GM19372 (cell line): ENCODE measurements at regions not wholly inside any gene's neighbourhood (a gene's known extent, or its start where the extent isn't known, plus 50 kb on each side); places are given as distances from the start of the nearest gene placed in this dataset.
"Not testable (repeated sequence)": the region's sequence is repeated elsewhere in the genome, so short reads cannot be mapped to it uniquely, and the experiment has no call there.

Experiments used
- ATAC-seq: cut with Tn5 transposase; IDR thresholded peaks from one replicate; pipeline ENCODE4 v1.9.1; 2021; ENCODE audit warnings: mild to moderate bottlenecking, low read depth, moderate library complexity; ENCODE audit not compliant: unreplicated experiment

DNA sequence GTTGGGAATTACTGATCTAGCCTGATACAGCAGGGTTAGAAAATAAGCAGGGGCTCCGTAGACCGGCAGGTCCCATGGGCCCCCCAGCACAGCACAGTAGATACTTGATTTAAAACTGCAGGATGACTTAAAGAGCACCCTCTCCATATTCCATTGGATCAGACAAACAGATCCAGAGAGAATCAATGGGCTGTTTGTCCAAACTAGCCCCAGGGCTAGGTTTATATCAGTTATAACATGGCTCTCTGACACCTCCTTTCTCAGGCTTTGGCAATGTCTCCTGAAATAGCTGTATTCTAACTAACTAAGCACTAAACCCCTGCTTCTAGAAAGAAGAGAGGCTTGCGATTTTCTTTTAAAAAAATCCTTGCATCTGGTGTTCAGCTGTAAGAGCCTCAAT is 100.4 kb upstream of the GALNT18 start:
- no peak for ATAC-seq

DNA sequence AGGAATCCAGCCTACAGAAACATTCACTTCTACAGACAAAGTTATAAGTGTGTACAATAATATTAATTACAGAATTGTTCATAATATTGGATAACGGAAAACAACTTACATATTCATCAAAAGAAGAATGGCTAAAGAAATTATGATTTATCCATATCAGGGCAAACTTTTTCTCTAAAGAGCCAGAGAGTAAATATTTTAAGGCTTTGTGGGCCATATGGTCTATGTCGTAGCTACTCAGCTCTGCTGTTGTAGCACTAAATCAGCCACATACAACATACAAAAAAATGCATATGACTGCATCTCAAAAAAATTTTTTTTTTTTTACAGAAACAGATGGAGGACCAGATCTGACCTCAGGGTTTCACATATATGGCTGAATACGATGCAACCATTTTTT is 96.7 kb upstream of the GALNT18 start:
- no peak for ATAC-seq

DNA sequence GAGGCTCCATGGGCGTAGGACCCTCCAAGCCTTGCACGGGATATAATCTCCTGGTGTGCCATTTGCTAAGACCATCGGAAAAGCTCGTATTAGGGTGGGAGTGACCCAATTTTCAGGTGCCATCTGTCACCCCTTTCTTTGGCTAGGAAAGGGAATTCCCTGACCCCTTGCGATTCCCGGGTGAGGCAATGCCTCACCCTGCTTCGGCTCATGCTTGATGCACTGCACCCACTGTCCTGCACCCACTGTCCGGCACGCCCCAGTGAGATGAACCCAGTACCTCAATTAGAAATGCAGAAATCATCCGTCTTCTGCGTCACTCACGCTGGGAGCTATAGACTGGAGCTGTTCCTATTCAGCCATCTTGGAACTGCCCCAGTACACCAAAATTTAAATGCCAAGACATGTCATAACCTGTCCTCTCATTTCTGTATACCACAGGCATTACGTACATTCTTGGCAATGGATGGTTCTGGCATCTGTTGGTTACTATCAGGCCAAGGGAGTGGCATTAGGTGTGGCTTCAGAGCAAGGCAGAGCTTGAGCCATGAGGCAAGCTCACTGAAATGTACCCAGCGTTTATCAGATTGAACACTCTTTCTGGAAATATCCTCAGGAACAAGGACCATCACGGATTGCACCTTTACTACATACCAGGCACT is 95.4 kb upstream of the GALNT18 start:
- no peak for ATAC-seq

GRCh38 chr11:11715075-11715474 is 93.3 kb upstream of the GALNT18 start:
- ATAC-seq: not testable (repeated sequence)

DNA sequence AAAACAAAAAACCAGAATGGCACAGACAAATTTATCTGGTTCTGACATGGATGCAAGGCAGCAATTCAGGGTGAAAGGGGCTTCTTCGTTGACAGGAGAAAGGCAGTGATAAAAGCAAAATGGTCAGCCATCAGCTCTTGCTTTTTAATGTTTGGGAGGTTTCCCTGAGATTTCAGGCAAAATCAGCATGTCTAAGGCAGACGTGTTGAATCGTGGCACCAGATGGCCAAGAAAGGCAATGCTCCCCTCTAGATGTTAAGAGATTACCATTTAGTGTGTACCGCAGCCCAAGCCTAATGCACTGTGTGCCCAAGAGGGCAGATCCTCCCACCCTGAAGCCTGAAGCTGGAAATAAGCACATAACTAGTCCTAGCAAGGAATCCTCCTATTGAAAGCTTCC is 88.8 kb upstream of the GALNT18 start:
- ATAC-seq: no peak

DNA sequence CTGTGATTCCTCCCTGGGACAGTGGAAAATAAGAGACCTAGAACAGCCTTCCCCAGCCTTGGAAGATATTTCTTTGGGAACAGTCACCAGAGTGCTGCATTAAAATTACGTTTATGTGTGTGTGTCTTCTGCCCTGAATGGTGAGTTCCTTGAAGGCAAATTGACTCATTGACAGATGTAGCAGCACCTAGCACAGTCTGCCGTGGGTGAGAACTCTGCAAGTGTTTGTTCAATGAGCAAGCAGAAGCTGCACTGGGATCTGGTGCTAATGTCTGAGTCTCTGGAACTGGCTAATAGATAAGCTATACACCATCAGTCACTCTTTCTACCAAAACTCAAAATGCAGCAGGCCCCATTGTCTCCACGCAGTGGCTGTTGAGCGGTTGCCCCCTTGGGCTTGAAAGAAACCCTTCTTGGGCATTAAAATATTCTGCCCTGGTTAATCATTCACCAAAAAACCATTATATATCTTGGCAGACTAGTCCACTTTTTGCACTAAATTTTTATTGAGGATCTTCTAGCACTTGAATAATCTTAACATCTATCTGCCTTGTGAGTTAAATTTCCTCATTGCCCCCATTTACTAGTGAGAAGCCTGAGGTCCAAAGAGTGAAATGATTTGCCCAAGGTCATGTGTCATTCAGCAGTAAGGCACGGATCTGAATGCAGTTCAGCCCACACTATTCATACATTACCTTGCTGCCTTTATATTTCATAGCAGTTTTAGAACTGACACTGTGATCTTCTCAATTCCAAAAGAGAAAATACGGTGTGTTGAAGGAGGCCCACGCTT is 87.8 kb upstream of the GALNT18 start:
- ATAC-seq: no peak

DNA sequence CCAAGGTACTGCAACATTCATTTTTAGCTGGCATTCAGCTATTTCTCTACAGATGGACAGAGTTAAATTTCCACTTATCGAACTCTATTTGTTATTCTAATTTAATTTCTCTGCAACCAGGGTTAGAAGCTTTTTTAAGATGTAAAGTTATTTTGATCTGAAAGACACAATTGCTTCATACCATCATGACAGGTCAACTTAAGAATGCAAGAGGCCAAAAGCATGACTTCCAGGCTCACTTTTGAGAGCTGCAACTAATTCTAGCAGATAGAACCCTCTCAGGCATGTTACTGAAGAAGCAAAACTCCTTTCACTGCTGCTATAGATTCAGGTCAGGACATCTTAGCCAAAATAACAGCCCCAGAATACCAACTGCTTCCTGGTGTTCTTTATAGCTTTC is 86.5 kb upstream of the GALNT18 start:
- ATAC-seq: no peak

DNA sequence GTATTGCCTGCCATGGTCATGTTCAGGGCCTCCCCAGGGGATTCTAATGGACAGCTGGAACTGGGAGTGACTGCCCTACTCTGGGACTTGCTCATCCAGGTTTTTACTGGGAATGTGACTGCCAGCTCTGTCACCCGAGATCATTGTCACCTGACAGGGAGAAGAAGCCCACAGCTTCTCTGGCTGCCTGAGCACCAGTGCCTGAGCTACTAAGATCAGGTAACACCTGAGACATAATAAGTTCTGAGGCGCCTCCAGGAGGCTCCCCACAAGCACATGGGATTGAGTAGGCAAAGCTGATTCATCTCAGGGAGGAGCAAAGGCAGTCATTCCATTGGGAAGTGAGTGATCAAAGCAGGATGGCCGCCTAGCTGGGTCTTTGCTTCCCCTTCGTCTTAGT is 84.2 kb upstream of the GALNT18 start:
- no peak for ATAC-seq

GRCh38 chr11:11703885-11704284 is 82.1 kb upstream of the GALNT18 start:
- no peak for ATAC-seq

GRCh38 chr11:11701070-11701469 is 79.3 kb upstream of the GALNT18 start:
- no peak for ATAC-seq

GRCh38 chr11:11697796-11698195 is 76.0 kb upstream of the GALNT18 start:
- no peak for ATAC-seq

DNA sequence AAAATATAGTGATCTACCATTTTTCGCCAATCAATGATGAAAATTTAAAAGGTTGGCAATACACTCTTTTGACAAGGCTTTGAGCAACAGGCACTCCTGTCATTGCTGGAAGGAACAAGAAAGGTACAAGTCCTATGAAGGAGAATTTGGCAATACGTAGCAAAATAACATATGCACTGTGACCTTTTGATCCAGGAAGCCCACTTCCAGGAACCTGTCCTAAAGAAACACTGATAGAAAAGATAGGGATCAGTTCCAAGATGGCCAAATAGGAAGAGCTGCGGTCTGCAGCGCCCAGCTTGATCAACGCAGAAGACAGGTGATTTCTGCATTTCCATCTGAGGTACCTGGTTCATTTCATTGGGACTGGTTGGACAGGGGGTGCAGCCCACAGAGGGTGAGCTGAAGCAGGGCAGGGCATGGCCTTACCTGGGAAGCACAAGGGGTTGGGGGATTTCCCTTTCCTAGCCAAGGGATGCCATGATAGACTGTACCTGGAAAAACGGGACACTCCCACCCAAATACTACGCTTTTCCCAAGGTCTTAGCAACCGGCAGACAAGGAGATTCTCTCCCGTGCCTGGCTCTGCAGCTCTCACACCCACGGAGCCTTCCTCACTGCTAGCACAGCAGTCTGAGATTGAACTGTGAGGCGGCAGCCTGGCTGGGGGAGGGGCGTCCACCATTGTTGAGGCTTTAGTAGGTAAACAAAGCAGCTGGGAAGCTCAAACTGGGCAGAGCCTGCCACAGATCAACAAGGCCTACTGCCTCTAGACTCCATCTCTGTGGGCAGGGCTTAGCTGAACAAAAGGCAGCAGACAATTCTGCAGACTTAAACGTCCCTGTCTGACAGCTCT is 69.7 kb upstream of the GALNT18 start:
- ATAC-seq: no peak

GRCh38 chr11:11681536-11681935 is 59.7 kb upstream of the GALNT18 start:
- no peak for ATAC-seq

- ATAC-seq: no peak
Observed at GRCh38 chr11:11677672-11678356, 56.0 kb upstream of the GALNT18 start.

GRCh38 chr11:11675671-11676181 is 53.9 kb upstream of the GALNT18 start:
- ATAC-seq: no peak

DNA sequence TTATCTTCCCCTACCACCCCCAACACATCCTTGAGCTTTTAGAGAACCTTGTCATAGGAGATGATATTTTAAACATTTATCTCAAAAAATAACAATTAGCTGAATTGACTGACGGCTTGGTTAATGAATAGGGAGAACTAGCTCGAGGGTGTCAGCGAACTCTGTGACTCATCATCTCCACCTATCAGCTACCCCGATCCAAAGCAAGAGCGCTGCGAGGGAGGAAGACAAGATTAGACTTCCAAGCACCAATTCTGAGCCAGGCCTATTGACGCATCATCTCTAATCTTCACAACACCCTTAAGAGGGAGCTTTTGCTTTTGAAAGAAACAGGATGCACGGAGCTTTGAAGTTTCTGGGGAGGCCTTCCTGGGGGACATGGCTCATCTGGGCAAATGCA is 51.0 kb upstream of the GALNT18 start:
- no peak for ATAC-seq

DNA sequence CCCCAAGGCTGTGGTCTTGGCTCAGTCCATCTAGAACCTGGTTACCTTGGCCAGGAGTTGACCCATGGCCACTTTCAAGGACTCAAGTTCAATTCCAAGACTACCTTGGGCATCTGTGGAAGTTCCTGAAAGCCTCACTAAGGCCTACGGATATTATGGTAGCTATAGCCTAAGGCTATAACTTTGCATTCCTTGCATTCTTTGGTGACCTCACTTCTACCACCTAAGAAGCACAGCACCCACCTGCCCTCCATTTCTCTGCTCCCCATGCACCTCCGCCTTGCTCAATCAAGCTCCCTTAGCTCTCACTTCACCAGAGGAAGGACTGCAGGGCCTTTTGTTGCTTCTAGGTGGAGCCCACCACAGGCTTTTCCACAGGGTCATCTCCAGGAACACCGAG is 50.3 kb upstream of the GALNT18 start:
- no peak for ATAC-seq
